ENCODE measurements at regions not wholly inside any gene's neighbourhood (a gene's known extent, or its start where the extent isn't known, plus 50 kb on each side); places are given as distances from the start of the nearest gene placed in this dataset.

DNA sequence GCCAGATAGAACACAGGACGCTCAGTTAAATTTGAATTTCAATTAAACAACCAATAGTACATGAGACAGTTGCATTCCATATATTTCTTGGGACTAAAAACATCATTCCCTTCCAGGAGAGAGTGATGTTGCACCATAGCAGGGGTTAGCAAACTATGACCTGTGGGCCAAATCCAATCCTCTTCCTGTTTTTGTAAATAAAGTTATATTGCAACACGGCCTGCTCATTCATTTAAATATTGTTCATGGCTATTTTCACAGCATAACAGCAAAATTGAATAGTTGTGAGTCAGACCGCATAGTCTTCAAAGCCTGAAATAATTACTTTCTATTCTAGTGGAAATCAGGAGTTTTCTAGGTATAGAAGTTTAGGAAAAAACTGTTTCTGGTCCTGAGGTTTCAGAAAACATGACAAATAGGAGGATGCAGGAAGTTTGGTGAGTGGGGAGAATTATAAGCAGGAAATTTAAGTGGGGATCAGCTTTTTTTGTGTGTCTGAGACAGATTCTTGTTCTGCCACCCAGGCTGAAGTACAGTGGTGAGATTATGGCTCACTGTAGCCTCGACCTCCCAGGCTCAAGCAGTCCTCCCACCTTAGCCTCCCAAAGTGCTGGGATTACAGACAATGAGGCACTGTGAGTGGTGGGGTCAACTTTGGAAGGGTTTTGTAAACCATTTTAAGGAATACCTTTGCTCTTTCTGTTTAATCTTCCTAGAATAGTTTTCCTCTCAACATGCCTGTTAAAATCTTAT is 131.5 kb downstream of the SOCS6 start:
- H3K27ac ChIP-seq, result peak overlapping the region in 1 of 2 donors; percentile 49
- no peak for DNase-seq (ENCODE audit: low spot score)
- H3K4me3 ChIP-seq, result no peak overlapping the region
- TF ChIP-seq, protein P1, sequence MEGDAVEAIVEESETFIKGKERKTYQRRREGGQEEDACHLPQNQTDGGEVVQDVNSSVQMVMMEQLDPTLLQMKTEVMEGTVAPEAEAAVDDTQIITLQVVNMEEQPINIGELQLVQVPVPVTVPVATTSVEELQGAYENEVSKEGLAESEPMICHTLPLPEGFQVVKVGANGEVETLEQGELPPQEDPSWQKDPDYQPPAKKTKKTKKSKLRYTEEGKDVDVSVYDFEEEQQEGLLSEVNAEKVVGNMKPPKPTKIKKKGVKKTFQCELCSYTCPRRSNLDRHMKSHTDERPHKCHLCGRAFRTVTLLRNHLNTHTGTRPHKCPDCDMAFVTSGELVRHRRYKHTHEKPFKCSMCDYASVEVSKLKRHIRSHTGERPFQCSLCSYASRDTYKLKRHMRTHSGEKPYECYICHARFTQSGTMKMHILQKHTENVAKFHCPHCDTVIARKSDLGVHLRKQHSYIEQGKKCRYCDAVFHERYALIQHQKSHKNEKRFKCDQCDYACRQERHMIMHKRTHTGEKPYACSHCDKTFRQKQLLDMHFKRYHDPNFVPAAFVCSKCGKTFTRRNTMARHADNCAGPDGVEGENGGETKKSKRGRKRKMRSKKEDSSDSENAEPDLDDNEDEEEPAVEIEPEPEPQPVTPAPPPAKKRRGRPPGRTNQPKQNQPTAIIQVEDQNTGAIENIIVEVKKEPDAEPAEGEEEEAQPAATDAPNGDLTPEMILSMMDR (IDR thresholded peaks at IDR 0.05), result no peak

DNA sequence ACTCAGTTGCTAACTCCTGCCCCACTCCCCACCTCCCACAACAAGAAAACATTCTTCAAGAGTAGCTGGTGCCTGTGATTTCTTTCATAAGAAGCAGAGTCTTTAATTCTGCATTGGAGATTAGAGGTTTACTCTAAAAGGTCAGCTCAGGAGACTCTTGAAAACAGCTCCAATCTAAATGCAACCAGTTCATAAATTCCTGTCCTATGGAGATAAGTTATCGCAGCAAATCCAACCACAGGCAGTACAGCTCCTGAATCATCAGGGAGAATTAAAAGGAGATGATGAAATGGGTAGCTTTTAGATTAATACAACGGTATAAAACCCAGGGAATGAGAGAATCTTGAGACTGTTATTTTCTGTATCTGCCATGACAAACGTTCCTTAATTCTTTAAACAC is 130.7 kb downstream of the SOCS6 start:
- H3K4me3 ChIP-seq, result no peak overlapping the region
- no peak for DNase-seq (ENCODE audit: low spot score)
- no peak overlapping the region for H3K27ac ChIP-seq
- TF ChIP-seq, protein P1 (IDR thresholded peaks at IDR 0.05), result no peak

DNA sequence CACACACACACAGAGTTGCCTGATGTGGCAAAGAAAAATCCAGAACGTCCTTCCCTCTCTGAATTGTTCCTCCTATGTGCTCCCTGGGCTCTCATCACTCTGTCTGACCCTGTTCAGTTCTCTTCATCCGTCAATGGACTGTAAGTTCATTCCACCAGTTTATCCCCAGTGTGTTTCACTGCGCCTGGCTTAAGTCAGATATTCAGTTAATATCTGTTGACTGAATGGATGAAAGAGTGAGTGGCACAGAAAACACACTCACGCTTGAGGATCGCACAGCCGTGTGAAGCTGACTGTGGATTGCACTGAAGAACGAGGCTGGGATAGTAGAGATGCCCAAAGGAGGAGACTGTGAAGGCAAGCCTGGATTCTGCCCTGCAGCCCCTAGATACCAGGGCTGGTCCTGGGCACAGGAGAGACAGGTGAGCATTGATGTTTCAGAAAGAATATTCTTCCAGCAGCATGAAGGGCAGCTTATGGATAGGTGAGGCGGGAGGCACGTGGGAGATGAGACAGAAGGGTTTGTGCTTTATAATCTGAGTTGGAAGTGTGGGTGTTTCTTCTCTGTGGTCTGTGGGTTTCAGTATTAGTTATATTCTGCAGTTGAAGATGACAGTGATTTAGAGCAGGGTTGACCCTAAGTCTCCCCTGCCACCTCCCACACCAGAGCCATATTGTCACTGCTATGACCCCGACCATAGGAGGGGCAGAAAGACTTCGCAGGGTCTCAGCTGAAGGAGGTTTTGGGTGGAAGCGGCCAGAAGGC is 129.9 kb downstream of the SOCS6 start:
- no peak for DNase-seq (ENCODE audit: low spot score)
- H3K4me3 ChIP-seq, result no peak overlapping the region
- H3K27ac ChIP-seq, result no peak overlapping the region
- TF ChIP-seq, protein P1 (IDR thresholded peaks at IDR 0.05), result no peak

DNA sequence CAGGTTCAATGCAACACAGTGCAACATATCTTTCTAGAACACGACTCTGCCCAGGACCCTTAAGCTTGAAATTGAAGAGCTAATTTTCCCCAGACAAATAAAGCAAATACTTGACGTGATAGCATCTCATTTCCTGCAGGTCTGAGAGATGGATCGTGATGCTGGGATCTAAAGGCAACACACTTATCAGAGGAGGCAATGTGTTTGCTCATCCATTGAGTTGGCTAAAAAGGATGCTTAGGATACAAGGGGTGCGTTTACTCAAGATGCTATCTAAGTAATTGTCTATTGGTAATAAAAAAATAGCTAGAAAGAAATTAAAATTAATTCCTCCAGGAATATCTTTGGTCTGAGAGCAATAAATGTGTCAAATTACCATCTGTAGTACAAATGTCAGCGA is 129.0 kb downstream of the SOCS6 start:
- DNase-seq (ENCODE audit: low spot score), result no peak
- TF ChIP-seq, protein P1 (IDR thresholded peaks at IDR 0.05), result no peak
- Histone ChIP-seq H3K27ac (no peak overlapping the region), H3K4me3 (no peak overlapping the region)

DNA sequence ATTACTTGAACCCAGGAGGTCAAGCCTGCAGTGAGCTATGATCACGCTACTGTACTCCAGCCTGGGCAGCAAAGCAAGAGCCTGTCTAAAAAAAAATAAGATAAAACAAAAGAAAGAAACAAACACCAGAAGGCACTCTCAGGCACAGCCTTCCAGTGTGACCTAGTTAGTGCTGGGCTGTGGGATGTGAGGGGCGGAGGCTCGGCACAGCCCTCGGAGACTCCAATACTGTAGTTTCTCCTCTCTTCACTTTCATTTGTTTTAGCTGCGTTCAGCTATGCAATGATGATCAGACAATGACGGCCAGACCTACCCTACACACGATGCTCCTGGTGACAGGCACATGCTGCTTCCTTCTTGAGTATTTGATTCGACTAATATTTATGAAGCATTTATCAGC is 127.7 kb downstream of the SOCS6 start:
- DNase-seq (ENCODE audit: low spot score), result no peak
- H3K4me3 ChIP-seq, result no peak overlapping the region
- TF ChIP-seq, protein P1 (IDR thresholded peaks at IDR 0.05), result no peak
- H3K27ac ChIP-seq, result no peak overlapping the region

DNA sequence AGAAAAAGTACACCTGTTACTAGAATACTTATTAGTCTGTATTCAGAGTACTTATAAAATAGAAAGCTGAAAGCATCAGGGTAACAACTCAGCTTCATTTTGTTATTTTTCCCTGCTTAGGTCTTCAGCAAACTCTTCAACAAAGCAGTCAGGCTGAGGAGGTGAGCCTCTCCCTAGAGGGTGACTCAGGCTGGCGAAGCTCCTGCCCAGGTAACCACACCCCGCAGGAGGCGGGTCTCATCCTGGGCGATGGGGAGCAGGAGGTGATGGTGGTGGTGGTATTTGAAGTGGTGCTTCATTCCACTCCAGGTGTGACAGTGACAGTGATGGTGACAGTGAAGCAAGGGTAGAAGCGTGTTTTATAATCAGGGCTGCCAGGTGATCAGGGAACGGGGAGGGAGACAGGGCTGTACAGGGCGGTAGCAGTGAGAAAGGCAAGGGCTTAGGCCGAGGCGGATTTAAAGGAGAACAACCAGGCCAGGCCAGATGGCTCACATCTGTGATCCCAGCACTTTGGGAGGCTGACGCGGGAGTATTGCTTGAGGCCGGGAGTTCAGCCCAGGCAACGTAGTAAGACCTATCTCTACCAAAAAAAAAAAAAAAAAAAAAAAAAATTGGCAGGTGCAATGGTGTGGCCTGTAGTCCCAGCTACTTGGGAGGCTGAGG is 127.1 kb downstream of the SOCS6 start:
- DNase-seq (ENCODE audit: low spot score), result no peak
- TF ChIP-seq, protein P1 (IDR thresholded peaks at IDR 0.05), result no peak
- Histone ChIP-seq H3K4me3 (no peak overlapping the region), H3K27ac (no peak overlapping the region)
